D341Med (cell line): ENCODE measurements at regions not wholly inside any gene's neighbourhood (a gene's known extent, or its start where the extent isn't known, plus 50 kb on each side); places are given as distances from the start of the nearest gene placed in this dataset.

ENCODE experiments used
- DNase-seq: peaks from one replicate; pipeline ENCODE4 v3.0.0; 2012; ENCODE audit warnings: low spot score

DNA sequence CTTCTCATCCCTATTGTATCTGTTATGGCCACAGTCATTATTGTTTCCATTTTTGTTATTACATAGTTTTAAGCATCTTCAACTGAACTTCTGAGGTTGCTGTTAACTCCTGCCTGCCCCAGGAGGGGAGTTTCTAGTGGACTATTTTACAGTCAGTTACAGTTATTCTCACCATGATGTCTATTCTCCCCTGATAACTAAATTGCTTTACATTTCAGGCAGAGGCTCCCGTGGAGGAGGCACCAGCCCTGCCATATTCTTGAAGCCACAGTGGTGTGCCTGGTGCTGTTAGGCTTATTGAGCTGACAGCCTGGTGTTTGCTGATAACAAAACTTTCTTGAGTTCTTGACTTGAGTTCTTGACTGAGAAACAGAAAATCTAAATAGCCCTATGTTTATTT lies 256.4 kb downstream of the TFCP2L1 start:
- DNase-seq = no peak

DNA sequence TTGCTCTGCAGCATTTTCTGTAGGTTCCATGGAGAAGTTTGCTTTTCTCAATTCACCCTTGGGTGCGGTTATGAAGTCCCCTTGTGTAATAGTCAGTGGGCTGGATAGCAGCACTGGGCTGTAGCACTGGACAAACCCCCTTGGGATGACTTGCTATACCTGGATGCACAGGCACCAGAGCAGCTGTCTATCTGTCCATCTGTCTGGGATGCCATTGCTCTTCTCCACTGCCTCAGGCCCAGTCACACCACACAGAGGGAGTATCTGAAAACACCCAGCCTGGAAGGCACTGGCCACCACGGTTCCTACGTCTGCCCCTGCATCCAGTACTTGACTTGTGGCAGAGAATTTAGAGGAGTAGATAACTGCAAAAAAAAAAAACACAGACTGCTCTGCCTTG lies 254.5 kb downstream of the TFCP2L1 start:
- no peak for DNase-seq

DNA sequence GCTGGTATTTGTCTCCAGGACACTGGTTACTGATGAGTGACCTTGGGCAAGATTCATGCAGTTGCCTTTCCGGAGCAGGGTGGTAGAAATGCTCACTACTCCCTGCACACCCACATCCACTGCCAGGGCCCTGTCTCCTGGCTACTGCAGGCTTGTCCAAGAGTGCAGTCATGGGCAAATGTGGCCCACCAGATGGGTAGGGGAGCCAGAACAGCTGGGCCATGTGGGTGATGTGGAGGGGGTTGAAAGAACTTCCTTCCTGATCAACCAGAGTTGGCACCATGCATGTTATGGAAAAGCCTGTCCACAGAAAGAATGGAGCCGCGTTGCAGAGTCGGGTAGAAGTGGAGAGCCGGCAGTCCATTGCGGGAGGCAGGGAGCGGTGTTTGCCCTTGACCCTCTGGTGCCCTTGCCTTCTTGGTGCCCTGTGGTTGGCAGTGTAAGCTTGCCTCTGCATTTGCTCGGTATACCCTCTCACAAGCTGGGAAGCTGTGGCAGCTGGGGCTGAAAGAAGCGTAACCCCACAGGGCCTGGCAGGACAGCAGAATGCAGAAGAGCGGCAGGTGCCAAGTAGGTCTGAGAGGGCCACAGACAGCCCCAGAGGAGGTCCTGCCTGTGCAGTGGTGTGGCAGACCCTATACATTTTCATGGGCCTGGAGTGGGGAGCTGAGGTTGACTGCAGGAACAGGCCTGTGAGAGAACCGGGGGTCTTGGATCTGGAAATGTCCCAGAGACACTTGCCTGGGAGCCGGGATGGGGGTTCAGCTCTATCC lies 253.2 kb downstream of the TFCP2L1 start:
- DNase-seq = no peak

DNA sequence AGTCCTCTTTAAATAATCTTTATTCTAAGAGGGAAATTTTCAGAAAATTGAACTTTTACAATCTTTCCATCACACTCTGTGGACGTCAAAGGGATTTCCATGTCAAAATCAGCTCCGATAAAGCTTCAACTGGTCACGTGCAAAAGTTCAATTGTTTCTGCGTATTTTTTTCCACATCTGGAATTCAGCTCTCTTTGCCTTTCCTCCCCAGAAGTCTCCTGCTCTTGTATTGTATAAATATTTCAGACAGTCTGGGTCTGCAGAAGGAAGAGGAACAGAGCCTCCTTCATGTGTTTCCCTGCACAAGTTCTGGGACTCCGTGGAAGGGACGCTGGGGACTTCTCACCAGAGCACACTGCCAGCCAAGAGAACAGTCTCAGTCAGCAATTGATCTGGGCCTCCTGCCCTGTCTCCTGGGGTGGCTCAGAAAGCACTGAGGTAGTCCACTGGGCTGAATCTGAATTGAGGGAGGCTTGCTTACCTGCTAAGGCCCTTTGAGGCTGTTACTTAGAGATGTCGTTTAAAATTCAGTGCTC lies 251.5 kb downstream of the TFCP2L1 start:
- no peak for DNase-seq

DNA sequence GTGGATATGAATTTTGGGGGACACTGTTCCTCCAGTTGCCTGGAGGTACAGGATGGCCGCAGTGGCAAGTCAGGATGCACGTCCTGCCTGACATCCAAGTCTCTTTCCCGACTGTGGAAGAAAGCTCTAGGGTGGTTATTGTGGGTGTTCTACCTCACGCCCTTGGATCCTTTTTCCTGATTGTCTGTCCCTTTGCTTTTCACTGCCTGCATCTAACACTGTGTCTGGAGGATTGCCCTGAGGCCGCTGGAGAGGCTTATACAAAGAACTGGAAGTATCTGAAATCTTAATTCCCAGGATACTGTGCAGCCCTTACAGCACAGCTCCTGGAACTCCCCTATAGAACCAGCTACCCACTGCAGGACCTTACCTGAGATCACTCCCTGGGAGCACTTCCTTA lies 250.5 kb downstream of the TFCP2L1 start:
- DNase-seq = no peak

DNA sequence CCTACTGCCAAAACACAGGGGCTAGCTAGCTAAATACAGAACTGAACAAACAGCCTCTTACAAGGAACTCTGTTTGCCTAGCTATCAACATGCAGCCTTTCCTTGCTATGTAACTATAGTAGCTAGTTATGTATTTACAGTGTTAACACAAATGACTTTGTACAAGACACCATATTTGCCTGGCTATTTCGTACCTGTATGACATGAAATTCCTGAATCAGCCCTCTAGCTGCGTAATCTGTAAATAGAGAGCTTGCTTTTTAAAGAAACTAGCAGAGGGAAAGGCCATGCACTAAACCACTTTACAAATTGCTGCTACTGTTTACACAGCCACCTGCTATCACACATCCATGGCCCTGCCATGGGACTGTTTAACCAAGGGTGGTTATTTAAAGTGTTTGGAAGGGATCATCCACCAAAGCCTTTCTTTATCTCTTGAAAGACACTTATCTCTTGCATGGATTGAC lies 248.7 kb downstream of the TFCP2L1 start:
- DNase-seq = no peak

DNA sequence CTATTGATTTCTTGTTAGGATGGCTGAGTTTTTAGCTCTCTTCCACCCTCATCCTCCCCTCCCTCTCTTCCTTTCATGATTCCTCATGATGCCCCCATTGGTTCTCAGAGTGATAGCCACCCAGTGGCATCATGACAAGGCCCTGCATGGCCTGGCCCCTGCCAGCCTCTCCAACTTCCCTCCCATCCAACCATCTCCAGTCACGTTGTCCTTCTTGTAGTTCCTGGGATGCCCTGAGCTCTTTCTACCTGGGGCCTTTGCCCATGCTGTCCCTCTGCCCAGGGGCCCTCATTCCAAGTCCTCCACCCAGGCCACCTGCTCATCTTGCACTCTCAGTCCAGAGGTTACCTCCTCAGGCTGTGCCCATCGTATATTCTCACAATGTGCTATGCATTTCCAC lies 247.5 kb downstream of the TFCP2L1 start:
- DNase-seq = no peak

DNA sequence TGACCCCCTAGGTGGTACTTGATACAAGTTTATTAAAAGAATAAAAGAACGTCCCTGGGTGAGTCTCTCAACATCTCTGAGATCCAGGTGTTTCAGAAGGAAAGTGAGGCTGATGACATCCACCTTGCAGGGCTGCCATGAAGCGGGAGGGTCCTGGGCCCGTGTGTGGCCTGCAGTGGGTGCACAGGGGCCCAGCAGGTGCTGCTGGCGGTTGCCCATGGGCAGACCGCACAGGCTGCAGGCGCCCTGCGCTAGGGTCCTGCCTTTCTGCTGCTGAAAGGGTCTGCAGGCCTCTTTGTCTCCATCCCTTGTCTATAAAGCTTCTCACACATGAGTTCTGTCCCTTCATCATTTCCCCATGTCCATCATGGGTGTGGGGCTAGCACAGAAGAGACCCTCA lies 247.0 kb downstream of the TFCP2L1 start:
- DNase-seq = no peak

DNA sequence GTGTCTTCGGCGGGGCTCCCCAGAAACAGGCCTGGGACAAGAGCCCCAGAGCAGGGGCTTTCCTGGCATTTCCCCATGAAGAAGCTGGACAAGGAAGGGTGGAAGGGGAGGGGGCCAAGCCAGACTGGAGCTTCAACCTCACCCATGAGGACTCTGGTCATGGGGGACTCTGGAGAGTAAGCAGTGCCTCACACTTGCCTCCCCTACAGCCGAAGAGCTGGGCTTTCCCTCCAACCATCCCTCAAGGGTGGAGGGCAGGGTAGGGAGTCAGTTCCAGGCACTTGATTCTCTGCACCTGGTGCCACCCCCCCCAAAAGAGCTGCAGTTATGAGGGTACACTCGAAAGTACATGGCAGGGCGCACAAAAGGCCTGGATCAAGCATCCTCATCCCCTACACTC lies 246.6 kb downstream of the TFCP2L1 start:
- no peak for DNase-seq

DNA sequence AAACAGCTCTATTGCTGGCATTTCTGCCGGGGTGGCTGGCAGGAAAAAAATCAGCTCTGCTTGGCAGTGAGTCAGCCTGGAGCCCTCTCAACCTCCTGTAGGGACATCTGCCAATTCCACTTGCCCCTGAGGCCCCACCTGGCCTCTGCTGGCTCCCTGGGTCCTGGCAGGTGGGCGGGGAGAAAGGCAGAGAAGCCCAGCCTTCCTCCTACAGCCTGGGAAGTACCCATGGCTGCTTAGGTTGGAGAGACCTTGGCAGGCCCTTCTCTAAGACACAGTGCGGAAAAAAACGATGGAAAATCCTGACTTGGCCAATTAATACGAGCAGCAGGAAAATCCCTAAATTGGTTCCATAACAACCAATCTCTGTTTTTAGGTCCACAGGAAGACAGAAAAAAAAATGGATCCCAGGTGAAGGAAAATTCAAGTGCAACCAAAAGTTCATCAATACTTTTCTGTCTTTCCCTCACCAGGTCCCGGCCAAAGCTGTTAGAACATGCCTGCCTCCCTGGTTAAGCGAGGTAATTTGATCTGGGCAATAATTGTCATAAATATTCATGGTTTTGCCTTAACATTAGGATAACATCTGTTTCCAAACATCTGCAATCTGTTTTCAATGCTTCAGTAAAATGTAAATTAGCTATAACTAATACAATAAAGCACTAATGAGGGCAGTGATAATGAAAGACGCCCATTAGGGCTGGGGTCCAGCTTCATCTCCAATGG lies 245.9 kb downstream of the TFCP2L1 start:
- DNase-seq = no peak

DNA sequence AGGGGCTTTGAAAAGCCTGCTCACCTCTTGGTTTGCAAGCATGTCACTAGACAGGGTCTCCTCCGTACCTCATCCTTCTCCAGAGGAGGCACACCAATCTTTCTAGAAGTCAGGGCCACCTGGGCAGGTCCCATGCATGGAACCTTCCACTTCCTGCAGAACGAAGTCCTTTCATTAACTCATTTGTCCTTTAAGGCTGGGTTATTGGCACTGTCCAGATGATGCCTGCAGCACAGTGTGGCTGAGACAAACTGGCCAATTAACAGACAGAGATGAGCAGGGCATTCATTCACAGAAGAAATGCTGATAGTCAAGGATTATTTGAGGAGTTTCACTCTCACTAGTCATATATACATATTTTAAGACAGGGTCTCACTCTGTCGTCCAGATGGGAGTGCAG lies 245.3 kb downstream of the TFCP2L1 start:
- no peak for DNase-seq

DNA sequence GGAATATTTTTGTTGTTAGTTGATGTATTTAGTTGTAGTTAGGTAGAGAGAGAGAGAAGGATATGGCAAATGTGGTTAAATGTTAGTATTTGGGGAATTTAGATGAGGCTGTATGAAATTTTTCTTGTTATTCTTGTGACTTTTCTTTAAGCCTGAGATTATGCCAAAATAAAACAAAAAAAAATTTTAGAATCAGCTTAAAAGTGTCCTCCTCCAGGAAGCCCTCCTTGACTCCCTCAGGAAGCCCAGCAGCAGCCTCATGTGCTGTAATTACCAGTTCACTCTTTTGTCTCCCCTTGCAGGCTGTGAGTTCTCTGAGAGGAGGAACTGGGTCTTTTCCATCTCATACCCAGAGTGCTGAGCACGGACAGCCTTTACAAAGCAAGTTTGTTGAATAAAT lies 243.5 kb downstream of the TFCP2L1 start:
- no peak for DNase-seq

DNA sequence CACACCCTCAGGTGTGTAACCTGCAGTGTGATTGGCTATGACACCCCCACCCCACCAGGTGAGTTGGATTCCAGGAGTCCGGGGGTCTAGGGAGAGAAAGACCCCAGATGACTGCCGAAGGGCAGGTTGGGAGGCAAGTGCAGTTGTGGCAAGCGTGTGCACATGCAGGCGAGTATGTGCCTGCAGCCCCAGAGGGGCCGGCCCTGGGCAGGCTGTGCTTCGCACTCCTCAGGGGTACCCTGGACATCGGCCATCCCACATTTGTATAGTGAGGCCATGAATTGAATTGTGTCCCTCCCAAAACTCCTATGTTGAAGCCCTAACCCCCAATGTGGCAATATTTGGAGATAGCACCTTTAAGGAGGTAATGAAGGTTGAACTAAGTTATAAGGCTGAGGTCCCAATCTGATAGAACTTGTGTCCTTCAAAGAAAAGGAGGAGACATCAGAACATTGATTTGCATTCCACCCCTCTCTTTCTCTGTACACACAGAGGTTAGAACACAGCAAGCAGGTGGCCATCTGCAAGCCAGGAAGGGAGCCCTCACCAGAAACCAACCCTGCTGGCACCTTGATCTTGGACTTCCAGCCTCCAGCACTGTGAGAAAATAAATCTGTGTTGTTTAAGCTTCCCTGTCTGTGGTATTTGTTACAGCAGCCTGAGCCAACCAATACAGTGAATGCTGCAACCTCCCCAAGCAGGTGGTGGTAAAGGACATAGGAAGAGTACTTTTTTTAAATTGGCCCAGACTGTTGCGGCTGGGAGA lies 241.8 kb downstream of the TFCP2L1 start:
- no peak for DNase-seq

DNA sequence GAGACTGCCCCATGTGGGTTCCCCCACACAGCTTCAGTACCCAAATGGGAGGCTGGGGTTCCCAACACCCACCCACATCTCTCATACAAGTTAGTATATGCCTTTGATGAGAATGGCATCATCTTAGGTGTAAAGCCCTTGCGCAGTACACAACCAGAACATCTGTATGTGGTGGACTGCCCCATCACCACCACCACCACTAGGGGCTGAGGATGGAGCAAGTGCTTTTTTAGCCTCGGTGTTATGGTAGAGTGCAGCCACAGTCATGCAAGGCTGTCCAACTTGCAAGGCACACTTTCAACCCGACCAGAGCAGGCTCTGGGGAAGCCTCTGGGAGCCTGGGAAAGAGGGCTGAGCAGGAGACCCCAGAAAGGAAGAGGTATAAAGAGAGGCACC lies 241.2 kb downstream of the TFCP2L1 start:
- DNase-seq = no peak

DNA sequence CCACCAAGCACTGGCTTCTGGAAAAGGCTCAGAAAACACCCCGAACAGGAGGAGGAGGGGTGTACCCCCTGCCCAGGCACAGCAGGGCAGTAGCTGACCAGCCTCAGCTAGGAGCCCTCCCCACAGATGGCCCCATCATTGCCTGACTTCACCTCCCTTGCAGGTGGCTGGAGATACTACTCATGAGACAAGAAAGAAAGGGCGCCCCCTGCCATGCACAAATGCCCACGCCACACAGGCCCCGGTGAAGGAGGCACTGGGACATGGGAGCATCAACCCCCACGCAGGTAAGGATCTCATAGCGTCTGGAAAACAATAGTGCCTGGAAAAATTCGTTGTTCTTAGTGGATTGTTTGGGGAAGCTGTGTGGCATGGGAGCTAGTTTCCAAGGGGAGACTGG lies 240.6 kb downstream of the TFCP2L1 start:
- DNase-seq = no peak

DNA sequence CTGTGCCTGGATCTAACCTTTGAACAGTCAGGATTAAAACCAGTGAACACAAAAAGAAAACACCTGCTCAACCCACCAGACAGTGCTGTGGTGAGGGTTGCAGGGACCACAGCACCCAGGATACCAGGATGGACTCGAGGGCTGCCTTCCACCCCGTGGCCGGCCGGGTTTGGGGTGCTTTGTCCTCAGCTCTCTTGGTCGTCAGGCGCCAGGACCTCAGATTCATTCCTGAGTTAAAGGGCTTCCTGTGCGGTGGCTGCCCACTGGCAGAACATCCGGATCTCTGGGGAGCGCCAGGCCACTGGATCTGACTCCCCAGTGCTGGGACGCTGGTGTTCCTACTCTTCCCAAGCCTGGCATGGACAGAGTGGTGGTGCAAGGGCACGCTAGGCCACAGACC lies 239.8 kb downstream of the TFCP2L1 start:
- no peak for DNase-seq

DNA sequence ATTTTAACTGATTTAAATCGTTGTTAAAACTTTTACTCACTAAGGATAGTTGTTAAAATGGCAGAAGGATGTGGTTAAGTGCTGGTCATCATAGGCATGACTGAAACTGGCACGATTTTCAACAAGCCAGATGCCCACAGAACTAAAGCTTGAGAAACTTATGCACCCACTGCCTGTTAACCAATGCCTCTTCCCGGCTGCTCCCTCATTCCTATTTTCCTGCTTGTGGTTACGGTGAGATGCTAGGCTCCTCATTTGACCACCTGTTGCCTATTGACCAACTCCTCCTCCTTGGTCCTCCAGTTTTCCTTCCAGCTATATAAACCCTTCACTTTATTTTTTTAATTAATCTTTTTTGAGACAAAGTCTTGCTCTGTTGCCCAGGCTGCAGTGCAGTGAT lies 238.7 kb downstream of the TFCP2L1 start:
- DNase-seq = no peak

DNA sequence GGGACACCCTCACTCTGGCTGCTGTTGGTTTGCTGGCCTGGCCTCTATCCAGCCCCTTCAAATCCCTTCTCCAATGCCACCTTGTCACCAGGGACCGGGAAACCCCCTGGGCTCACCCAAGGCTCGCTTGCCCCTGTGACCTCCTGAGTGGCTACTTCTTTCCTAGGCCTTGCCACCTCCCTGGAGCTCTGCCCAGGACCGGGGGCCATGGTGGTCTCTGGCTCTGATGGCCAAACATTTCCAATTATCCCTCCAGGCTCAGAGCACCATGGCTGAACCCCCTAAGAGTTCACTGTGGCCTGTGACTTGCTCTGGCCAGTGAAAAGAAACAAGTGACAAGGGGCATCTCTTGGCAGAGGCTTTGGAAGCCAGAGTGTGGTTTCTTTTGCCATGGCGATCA lies 237.6 kb downstream of the TFCP2L1 start:
- no peak for DNase-seq

DNA sequence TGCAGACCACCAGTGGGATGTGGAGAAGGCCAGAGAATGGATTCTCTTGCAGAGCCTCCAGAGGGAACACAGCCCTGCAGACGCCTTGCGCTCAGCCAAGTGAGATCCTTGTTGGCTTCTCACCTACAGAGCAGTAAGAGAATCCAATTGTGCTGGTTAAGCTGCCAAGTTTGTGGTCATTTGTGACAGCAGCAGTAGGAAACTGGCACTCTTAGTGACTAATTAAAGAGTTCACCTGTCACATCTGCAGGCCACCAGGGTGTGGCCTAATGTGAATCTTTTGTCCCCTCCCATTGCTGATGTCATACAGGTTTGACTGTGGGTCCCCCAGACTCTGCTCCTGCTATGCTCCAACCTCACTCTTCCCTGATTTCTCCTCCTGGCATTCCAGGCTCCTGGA lies 235.9 kb downstream of the TFCP2L1 start:
- no peak for DNase-seq

DNA sequence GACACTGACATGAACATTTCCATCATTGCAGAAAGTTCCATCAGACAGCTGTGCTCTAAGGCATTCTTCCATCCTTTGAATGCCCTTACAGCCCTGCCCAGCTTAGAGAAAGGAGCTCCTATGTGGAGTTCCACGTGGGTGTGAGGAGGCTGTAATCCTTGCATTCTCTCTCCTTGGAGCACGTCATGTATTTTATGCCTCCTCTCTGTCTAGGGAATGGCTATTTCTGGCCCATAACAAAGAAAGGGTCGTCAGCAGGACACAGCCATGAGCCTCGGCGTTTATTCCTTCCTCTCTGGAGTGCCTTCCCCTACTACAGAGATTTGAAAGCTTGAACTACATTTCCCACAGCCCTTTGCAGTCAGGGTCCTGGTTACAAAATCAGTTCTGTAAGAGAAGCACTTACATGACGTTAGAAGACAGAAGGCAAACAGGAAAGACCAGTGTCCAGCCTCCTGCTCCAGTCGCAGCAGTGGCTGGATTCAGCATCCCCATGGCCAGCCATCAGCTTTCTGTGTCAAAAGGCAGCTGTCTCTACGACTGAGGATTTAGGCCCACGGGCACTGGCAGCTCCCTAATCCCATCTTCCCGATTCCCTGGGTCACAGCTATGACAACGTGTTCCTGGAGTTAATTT lies 234.9 kb downstream of the TFCP2L1 start:
- DNase-seq = no peak

DNA sequence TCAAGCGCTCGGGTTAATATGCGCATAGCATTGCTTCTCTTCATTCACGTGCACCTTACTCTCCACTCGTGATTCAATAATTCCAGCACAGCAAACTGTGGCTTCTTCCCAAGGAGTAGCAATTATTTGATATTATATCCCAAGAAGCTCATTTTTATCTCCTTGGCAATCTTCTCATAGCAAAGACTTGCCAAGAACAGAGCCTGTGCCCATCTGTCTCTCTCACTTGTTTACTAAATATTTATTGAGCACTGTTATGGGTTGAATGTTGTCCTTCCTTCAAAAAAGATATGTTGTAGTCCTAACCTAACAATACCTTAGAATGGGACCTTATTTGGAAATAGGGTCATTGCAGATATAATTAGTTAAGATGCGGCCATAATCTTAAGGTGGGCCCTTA lies 233.7 kb downstream of the TFCP2L1 start:
- no peak for DNase-seq

DNA sequence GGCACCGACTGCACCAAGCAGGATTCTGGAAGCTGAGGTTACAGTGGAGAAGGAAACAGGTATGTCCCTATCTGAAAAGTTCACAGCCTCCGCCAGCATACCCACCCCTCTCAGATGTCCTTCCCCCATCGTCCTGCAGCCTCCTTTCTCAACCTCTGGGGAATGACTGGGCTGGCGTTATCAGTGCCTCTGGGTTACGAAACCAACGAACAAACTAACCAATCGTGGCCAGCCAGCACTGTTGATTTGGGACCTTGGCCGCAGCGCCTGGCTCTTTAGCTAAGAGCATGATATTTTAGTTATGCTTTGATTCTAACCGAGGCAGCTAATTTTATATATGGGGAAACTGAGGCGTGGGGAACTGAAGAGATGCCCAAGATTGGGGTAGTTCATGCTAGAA lies 233.0 kb downstream of the TFCP2L1 start:
- DNase-seq = no peak
